ENCODE measurements at regions not wholly inside any gene's neighbourhood (a gene's known extent, or its start where the extent isn't known, plus 50 kb on each side); places are given as distances from the start of the nearest gene placed in this dataset.
A peak's percentile ranks its signal among the peaks of the same experiment; 100 is the strongest.

DNA sequence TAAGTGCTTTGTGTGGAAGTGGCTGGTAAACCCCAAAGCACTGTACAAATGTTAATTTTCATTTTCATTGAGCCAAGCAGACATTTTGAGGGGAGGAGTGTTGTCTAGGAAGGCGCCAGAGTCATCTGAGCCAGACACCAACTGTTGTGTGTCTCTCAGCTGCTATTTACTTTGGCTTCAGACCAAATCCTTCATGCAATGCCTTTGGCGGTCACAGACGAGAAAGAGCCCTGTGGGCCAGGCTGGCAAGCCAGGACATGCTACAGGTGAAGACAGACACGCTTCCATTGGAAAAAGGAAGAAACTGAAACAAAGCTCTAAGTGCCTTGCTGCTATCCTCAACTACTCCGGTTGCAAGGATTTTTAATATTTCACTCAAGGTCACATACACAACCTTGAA, 115.4 kb upstream of the CDC42EP3 start:
- Histone ChIP-seq H3K4me3 (no peak overlapping the region), H3K4me1 (peaks cover 0 to 9% (median 4%) of the 10 kb centered on the region in 4 donors), H3K27me3 (no peaks in the 10 kb centered on the region), H3K27ac (no peak overlapping the region), H3K9me3 (peaks cover 0 to 14% (median 4%) of the 10 kb centered on the region in 4 donors), H3K36me3 (no peaks in the 10 kb centered on the region)
- TF ChIP-seq POLR2AphosphoS5 (IDR thresholded peaks at IDR 0.05) = peak in 1 of 2 donors; percentile 12
- TF ChIP-seq POLR2A (IDR thresholded peaks at IDR 0.05) = no peak
- TF ChIP-seq, protein P1, sequence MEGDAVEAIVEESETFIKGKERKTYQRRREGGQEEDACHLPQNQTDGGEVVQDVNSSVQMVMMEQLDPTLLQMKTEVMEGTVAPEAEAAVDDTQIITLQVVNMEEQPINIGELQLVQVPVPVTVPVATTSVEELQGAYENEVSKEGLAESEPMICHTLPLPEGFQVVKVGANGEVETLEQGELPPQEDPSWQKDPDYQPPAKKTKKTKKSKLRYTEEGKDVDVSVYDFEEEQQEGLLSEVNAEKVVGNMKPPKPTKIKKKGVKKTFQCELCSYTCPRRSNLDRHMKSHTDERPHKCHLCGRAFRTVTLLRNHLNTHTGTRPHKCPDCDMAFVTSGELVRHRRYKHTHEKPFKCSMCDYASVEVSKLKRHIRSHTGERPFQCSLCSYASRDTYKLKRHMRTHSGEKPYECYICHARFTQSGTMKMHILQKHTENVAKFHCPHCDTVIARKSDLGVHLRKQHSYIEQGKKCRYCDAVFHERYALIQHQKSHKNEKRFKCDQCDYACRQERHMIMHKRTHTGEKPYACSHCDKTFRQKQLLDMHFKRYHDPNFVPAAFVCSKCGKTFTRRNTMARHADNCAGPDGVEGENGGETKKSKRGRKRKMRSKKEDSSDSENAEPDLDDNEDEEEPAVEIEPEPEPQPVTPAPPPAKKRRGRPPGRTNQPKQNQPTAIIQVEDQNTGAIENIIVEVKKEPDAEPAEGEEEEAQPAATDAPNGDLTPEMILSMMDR (IDR thresholded peaks at IDR 0.05) = no peak
- no peak for TF ChIP-seq EP300 (IDR thresholded peaks at IDR 0.05)
- WGBS, 2 donors = 63 to 74% methylated on average over 5 of the region's 5 CpGs
- ATAC-seq (ENCODE audit: low FRiP score in 2 of 2) (no peak), DNase-seq (no peak)

DNA sequence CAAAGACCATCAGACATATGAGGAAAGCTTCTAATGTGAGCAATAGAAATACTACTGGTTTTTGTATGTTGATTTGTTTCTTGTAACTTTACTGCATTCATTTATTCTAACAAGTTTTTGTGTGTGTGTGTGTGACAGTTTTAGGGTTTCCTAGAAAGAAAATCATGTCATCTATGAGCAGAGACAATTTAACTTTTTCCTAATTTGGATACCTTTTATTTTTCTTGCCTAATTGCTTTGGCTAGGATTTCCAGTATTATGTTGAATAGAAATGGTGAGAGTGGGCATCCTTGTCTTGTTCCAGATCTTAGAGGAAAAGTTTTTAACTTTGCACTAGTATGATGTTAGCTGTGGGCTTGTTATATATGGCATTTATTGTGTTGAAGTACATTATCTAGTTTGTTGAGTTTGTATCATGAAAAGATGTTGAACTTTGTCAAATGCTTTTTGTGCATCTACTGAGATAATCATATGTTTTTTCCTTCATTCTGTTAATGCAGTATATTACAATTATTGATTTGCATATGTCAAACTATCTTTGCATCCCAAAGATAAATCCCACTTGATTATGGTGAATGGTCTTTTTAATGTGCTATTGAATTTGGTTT, 117.3 kb upstream of the CDC42EP3 start:
- DNase-seq (no peak), ATAC-seq (ENCODE audit: low FRiP score in 2 of 2) (no peak)
- Histone ChIP-seq H3K4me3 (no peak overlapping the region), H3K27me3 (no peaks in the 10 kb centered on the region), H3K27ac (no peak overlapping the region), H3K4me1 (peaks cover 0 to 7% (median 7%) of the 10 kb centered on the region in 4 donors), H3K36me3 (no peaks in the 10 kb centered on the region), H3K9me3 (peaks cover 0 to 14% (median 4%) of the 10 kb centered on the region in 4 donors)
- TF ChIP-seq, protein P1 (IDR thresholded peaks at IDR 0.05) = no peak
- TF ChIP-seq POLR2AphosphoS5 (IDR thresholded peaks at IDR 0.05) (no peak), EP300 (IDR thresholded peaks at IDR 0.05) (no peak), POLR2A (IDR thresholded peaks at IDR 0.05) (no peak)

DNA sequence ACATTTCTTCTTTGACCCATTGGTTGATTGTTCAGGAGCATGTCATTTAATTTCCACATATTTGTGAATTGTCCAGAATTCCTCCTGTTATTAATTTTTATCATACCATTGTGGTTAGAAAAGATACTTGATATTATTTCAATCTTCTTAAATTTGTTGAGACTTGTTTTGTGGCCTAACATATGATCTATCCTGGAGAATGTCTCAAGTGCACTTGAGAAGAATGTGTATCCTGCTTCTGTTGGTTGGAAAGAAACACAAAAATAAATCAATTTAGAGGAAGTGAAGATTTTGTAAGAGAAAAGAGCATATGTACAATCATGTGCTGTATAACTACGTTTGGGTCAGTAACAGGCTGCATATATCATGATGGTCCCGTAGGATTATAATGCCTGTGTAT, 118.6 kb upstream of the CDC42EP3 start:
- Histone ChIP-seq H3K4me3 (no peak overlapping the region), H3K4me1 (peaks cover 0 to 17% (median 14%) of the 10 kb centered on the region in 4 donors), H3K36me3 (no peaks in the 10 kb centered on the region), H3K27ac (no peak overlapping the region), H3K9me3 (peaks cover 0 to 14% (median 4%) of the 10 kb centered on the region in 4 donors), H3K27me3 (no peaks in the 10 kb centered on the region)
- no peak for ATAC-seq (ENCODE audit: low FRiP score in 2 of 2)
- WGBS, 2 donors = 70 to 78% methylated on average over 2 of the region's 2 CpGs
- no peak for DNase-seq
- TF ChIP-seq POLR2AphosphoS5 (IDR thresholded peaks at IDR 0.05) (no peak), EP300 (IDR thresholded peaks at IDR 0.05) (no peak), POLR2A (IDR thresholded peaks at IDR 0.05) (no peak)
- TF ChIP-seq, protein P1 (IDR thresholded peaks at IDR 0.05) = no peak

DNA sequence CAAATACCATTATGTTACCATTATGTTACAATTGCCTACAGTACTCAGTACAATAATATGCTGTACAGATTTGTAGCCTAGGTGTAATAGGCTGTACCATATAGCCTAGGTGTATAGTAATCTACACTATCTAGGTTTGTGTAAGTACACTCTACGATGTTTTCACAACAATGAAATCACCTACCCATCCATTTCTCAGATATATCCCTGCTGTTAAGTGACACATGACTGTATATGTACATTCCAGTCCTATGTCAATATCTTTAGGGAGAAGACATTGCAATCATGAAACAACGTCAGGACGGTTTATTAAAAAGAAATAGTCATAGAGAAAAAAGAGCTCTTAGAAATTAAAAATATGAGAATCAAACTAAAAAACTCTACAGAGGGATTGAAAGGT, 119.0 kb upstream of the CDC42EP3 start:
- no peak overlapping the region for H3K4me3 ChIP-seq

More for the DNA sequence above, 119.0 kb upstream of the CDC42EP3 start:
- no peaks in the 10 kb centered on the region for H3K27me3 ChIP-seq
- H3K4me1 ChIP-seq = peaks cover 0 to 17% (median 14%) of the 10 kb centered on the region in 4 donors
- WGBS, 2 donors = 88 to 94% methylated on average over 3 of the region's 3 CpGs
- H3K36me3 ChIP-seq = no peaks in the 10 kb centered on the region
- H3K9me3 ChIP-seq = peaks cover 0 to 14% (median 4%) of the 10 kb centered on the region in 4 donors
- H3K27ac ChIP-seq = no peak overlapping the region
- TF ChIP-seq POLR2AphosphoS5 (IDR thresholded peaks at IDR 0.05) (no peak), POLR2A (IDR thresholded peaks at IDR 0.05) (no peak), EP300 (IDR thresholded peaks at IDR 0.05) (no peak)
- TF ChIP-seq, protein P1 (IDR thresholded peaks at IDR 0.05) = no peak
- DNase-seq (no peak), ATAC-seq (ENCODE audit: low FRiP score in 2 of 2) (no peak)
